H1 (cell line): ENCODE measurements at regions not wholly inside any gene's neighbourhood (a gene's known extent, or its start where the extent isn't known, plus 50 kb on each side); places are given as distances from the start of the nearest gene placed in this dataset.

Experiments
- BRCA1 ChIP-seq: IDR thresholded peaks from 2 replicates; pipeline ENCODE4 v1.6.1; 2012; ENCODE audit warnings: low read depth, low read length, improper control_type of control experiment
- CTCF ChIP-seq, 3 experiments: IDR thresholded peaks; 1 replicate in 2 of 3; 2 replicates in 1 of 3; pipeline versions ENCODE4 v1.5.1 to v1.6.1; 2011; ENCODE audit warnings: low read length in 3 of 3, mild to moderate bottlenecking in 3 of 3, inconsistent platforms in 2 of 3, low read depth in 1 of 3, moderate library complexity in 1 of 3; ENCODE audit not compliant: insufficient read depth in 1 of 3; ENCODE audit errors: control extremely low read depth in 1 of 3
- EP300 ChIP-seq, 2 experiments: IDR thresholded peaks; 1 replicate in 1 of 2; 2 replicates in 1 of 2; pipeline ENCODE4 v1.6.1; 2011 to 2012; ENCODE audit warnings: low read depth in 2 of 2, low read length in 2 of 2, mild to moderate bottlenecking in 2 of 2, borderline replicate concordance in 1 of 2, inconsistent platforms in 1 of 2, moderate library complexity in 1 of 2
- GABPA ChIP-seq: IDR thresholded peaks from 2 replicates; pipeline ENCODE4 v1.6.1; 2011; ENCODE audit warnings: mild to moderate bottlenecking, low read length, moderate library complexity, borderline replicate concordance; ENCODE audit not compliant: insufficient read depth
- HDAC2 ChIP-seq, 2 experiments: fragments of 300-600 bp in 1 of 2; sonication (generic) in 1 of 2; IDR thresholded peaks; 2 replicates each; pipeline ENCODE4 v1.6.1; 2011 to 2012; ENCODE audit warnings: low read depth in 2 of 2, low read length in 2 of 2, mild to moderate bottlenecking in 2 of 2, moderate library complexity in 2 of 2, borderline replicate concordance in 1 of 2, inconsistent platforms in 1 of 2
- JUN ChIP-seq: IDR thresholded peaks from 2 replicates; pipeline ENCODE4 v1.6.1; 2011; ENCODE audit warnings: low read depth, mild to moderate bottlenecking, improper control_type of control experiment, low read length
- POLR2A ChIP-seq, 2 experiments: IDR thresholded peaks; 1 replicate in 1 of 2; 2 replicates in 1 of 2; pipeline ENCODE4 v1.6.1; 2011; ENCODE audit warnings: low read depth in 2 of 2, low read length in 2 of 2, mild to moderate bottlenecking in 2 of 2; ENCODE audit errors: control extremely low read depth in 1 of 2
- POLR2AphosphoS5 ChIP-seq: IDR thresholded peaks from 2 replicates; pipeline ENCODE4 v1.6.1; 2011; ENCODE audit warnings: low read depth, low read length

DNA sequence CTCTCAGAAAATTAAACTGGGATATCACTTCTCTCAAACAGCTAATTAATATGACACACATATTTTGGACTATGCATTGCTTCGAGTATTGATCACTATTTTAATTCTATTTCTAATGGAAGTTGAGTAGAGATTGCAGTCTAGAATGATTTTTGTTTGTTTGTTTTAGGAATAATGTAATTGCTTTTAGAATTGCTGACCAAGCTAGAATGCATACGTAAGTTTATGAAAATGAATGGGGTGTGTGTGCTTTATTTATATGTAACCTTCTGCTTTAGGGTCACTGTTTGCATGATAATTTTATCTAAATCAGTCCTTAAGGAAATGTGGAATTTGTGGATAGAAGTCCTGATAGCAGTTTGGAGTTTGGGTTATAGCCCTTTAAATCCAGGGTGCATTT lies 371.4 kb downstream of the NR2F2 start:
- TF ChIP-seq BRCA1 (no peak), CTCF (IDR thresholded peaks at IDR 0.05; ENCODE audit: control extremely low read depth in 1 of 3, insufficient read depth in 1 of 3, low read depth in 1 of 3, low read length in 3 of 3) (no peak), GABPA (no peak), POLR2AphosphoS5 (no peak), EP300 (IDR thresholded peaks at IDR 0.05; ENCODE audit: borderline replicate concordance in 1 of 2, low read depth in 2 of 2, low read length in 2 of 2) (no peak), HDAC2 (IDR thresholded peaks at IDR 0.05; ENCODE audit: borderline replicate concordance in 1 of 2, low read depth in 2 of 2, low read length in 2 of 2) (no peak), POLR2A (IDR thresholded peaks at IDR 0.05; ENCODE audit: control extremely low read depth in 1 of 2, low read depth in 2 of 2, low read length in 2 of 2) (no peak), JUN (no peak)
